HFF-Myc (cell line): ENCODE measurements at regions not wholly inside any gene's neighbourhood (a gene's known extent, or its start where the extent isn't known, plus 50 kb on each side); places are given as distances from the start of the nearest gene placed in this dataset.

Experiments used
- DNase-seq: peaks from one replicate; pipeline ENCODE4 v3.0.0-alpha.2; 2011; ENCODE audit warnings: low read depth; ENCODE audit errors: extremely low read depth
- H3K4me3 ChIP-seq: replicated peaks from 2 replicates; pipeline ENCODE4 v1.5.1; 2011; ENCODE audit warnings: low read depth, mild to moderate bottlenecking, control low read depth, low read length
- CTCF ChIP-seq: IDR thresholded peaks from 2 replicates; pipeline ENCODE4 v1.5.1; 2012; ENCODE audit warnings: mild to moderate bottlenecking, low read depth, low read length, control low read depth; ENCODE audit errors: missing control alignments

- no peak overlapping the region for H3K4me3 ChIP-seq
- no peak for TF ChIP-seq CTCF
- DNase-seq: no peak
Measured at GRCh38 chr13:111599791-111600190, 279.3 kb downstream of the TEX29 start.

DNA sequence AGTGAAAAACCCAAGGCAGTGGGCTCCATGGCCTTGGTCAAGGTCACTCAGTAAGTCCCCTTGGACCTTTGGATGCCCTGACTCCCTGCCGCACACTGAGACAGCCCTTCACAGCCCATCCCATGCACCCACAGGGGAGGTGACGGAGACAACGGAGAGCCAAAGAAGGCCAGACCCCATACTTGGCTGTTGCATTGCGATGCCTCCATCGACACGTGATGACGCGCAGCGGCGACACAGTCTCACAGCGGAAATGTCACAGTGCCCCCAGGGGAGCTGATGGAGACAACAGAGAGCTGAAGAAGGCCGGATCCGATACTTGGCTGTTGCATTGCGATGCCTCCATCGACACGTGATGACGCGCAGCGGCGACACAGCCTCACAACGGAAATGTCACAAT lies 282.4 kb downstream of the TEX29 start:
- H3K4me3 ChIP-seq: no peak overlapping the region
- no peak for TF ChIP-seq CTCF
- no peak for DNase-seq

GRCh38 chr13:111604097-111604496 lies 283.7 kb downstream of the TEX29 start:
- no peak for TF ChIP-seq CTCF
- no peak overlapping the region for H3K4me3 ChIP-seq
- no peak for DNase-seq

DNA sequence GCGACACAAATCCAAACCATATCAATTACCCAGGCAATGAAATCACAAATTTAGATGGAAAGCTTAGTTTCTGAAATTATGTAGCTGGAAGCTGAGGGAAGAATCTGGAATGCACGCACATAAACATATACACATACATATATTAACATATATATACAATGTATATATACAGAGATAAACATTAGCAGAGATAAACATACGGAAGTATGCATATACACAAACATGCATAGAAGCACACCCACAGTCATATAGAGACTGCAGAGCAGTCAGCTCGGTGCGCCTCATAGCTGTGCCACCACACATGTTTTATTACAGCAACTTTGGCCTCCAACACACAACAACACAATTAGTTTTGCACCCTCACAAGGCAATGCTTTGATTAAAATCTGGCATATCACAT lies 288.1 kb downstream of the TEX29 start:
- H3K4me3 ChIP-seq: no peak overlapping the region
- no peak for DNase-seq
- TF ChIP-seq CTCF: no peak

DNA sequence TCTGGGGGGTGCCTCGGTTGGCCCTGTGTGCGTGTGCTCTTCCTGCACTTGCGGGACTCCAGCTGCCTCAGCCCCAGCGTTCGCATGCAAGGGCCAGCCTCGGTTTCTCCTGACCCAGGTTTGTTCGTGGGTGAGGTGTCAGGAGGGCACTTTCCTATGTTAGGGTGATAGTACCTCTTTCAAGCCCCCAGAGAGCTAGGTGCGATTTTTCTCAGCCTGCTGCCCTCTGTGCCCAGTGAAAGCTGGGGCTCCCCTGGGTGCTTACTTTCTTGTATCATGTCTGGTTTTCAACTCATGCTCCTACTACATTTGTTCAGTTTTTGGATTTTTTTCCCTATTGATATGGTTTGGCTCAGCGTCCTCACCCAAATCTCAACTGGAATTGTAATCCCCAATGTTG lies 289.2 kb downstream of the TEX29 start:
- DNase-seq: no peak
- TF ChIP-seq CTCF: no peak
- no peak overlapping the region for H3K4me3 ChIP-seq

- DNase-seq: no peak
- no peak overlapping the region for H3K4me3 ChIP-seq
- no peak for TF ChIP-seq CTCF
Measured at GRCh38 chr13:111610081-111610480, 289.6 kb downstream of the TEX29 start.

GRCh38 chr13:111610879-111611278 lies 290.4 kb downstream of the TEX29 start:
- no peak overlapping the region for H3K4me3 ChIP-seq
- no peak for TF ChIP-seq CTCF
- no peak for DNase-seq
